ENCODE measurements at regions not wholly inside any gene's neighbourhood (a gene's known extent, or its start where the extent isn't known, plus 50 kb on each side); places are given as distances from the start of the nearest gene placed in this dataset.

DNA sequence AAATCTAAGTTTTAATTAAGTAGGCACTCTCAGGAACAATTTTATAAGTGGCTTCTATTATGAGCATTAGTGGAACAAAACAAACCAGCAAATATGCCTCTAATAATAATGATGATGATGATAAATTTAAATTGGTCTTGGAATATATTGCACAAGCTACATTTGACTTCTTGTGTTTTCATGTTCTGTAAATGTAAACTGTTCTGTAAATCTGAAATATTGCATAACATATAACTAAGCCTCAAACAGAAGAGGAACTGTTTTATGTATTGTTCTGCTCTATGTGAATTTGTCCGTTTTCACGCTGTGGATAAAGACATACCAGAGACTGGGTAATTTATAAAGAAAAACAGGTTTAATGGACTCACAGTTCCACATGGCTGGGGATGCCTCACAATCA, 625.2 kb upstream of the CELF2 start:
- no peak overlapping the region for H3K27ac Mint-ChIP-seq

GRCh38 chr10:10394933-10395658, 622.6 kb upstream of the CELF2 start:
- Mint-ChIP-seq H3K27ac (no peak overlapping the region), H3K9me3 (no peaks in the 10 kb centered on the region), H3K36me3 (no peaks in the 10 kb centered on the region), H3K4me3 (no peak overlapping the region), H3K27me3 (ENCODE audit: low read depth in 2 of 2) (peaks cover 0 to 8% of the 10 kb centered on the region in 2 donors), H3K4me1 (no peaks in the 10 kb centered on the region)
- H3K27me3 ChIP-seq (ENCODE audit: control insufficient read depth, insufficient read depth, low read length): no peaks in the 10 kb centered on the region
- no peaks in the 10 kb centered on the region for H3K4me1 ChIP-seq (ENCODE audit: control insufficient read depth, insufficient read depth, low read length)
- no peaks in the 10 kb centered on the region for H3K36me3 ChIP-seq (ENCODE audit: control insufficient read depth, insufficient read depth, low read length)
- ATAC-seq (no peak), DNase-seq (no peak)
- no peaks in the 10 kb centered on the region for H3K9me3 ChIP-seq (ENCODE audit: control insufficient read depth, insufficient read depth, low read length)
- no peak overlapping the region for H3K4me3 ChIP-seq (ENCODE audit: low read length)
- 93% methylated on average over 3 of the region's 4 CpGs for WGBS (ENCODE audit: insufficient coverage)
- intact Hi-C loops (cut with micrococcal nuclease): no loop called here
- H3K27ac ChIP-seq (ENCODE audit: low read length): no peak overlapping the region
- TF ChIP-seq, protein P1, sequence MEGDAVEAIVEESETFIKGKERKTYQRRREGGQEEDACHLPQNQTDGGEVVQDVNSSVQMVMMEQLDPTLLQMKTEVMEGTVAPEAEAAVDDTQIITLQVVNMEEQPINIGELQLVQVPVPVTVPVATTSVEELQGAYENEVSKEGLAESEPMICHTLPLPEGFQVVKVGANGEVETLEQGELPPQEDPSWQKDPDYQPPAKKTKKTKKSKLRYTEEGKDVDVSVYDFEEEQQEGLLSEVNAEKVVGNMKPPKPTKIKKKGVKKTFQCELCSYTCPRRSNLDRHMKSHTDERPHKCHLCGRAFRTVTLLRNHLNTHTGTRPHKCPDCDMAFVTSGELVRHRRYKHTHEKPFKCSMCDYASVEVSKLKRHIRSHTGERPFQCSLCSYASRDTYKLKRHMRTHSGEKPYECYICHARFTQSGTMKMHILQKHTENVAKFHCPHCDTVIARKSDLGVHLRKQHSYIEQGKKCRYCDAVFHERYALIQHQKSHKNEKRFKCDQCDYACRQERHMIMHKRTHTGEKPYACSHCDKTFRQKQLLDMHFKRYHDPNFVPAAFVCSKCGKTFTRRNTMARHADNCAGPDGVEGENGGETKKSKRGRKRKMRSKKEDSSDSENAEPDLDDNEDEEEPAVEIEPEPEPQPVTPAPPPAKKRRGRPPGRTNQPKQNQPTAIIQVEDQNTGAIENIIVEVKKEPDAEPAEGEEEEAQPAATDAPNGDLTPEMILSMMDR (IDR thresholded peaks at IDR 0.05): no peak

More for the DNA sequence above, 625.2 kb upstream of the CELF2 start:
- Mint-ChIP-seq H3K27me3 (ENCODE audit: low read depth in 2 of 2) (peaks cover 0 to 8% of the 10 kb centered on the region in 2 donors), H3K4me1 (no peaks in the 10 kb centered on the region), H3K9me3 (no peaks in the 10 kb centered on the region), H3K4me3 (no peak overlapping the region), H3K36me3 (no peaks in the 10 kb centered on the region)
- Histone ChIP-seq H3K27me3 (ENCODE audit: control insufficient read depth, insufficient read depth, low read length) (no peaks in the 10 kb centered on the region), H3K4me3 (ENCODE audit: low read length) (no peak overlapping the region), H3K36me3 (ENCODE audit: control insufficient read depth, insufficient read depth, low read length) (no peaks in the 10 kb centered on the region), H3K9me3 (ENCODE audit: control insufficient read depth, insufficient read depth, low read length) (no peaks in the 10 kb centered on the region), H3K27ac (ENCODE audit: low read length) (no peak overlapping the region), H3K4me1 (ENCODE audit: control insufficient read depth, insufficient read depth, low read length) (no peaks in the 10 kb centered on the region)
- intact Hi-C loops (cut with micrococcal nuclease): no loop called here
- TF ChIP-seq, protein P1 (IDR thresholded peaks at IDR 0.05): no peak
- DNase-seq (no peak), ATAC-seq (no peak)
- 67% methylated on average over 2 of the region's 2 CpGs for WGBS (ENCODE audit: insufficient coverage)

DNA sequence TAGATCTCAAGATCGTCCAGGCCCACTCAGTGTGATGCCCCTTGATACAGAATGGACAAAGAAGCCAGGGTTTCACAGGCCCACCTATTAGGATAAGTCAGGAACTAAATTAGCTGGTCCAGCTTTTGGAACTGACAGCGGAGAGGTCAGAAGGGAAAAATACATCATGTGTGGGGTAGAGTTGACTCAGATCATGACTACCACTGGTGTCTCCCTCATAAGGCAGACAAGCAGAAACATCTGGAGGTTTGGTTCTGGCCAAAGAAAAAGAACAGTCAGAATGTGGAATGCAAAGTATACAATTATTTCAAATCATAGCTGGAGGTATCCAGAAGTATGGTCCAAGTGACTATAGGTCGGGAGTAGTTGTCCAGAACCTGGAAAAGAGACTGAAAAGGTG, 621.1 kb upstream of the CELF2 start:
- H3K9me3 Mint-ChIP-seq: no peaks in the 10 kb centered on the region
- H3K27ac Mint-ChIP-seq: no peak overlapping the region
- intact Hi-C loops (cut with micrococcal nuclease): no loop called here
- Histone ChIP-seq H3K36me3 (ENCODE audit: control insufficient read depth, insufficient read depth, low read length) (no peaks in the 10 kb centered on the region), H3K27me3 (ENCODE audit: control insufficient read depth, insufficient read depth, low read length) (no peaks in the 10 kb centered on the region), H3K4me3 (ENCODE audit: low read length) (no peak overlapping the region), H3K4me1 (ENCODE audit: control insufficient read depth, insufficient read depth, low read length) (no peaks in the 10 kb centered on the region), H3K27ac (ENCODE audit: low read length) (no peak overlapping the region), H3K9me3 (ENCODE audit: control insufficient read depth, insufficient read depth, low read length) (no peaks in the 10 kb centered on the region)
- H3K27me3 Mint-ChIP-seq (ENCODE audit: low read depth in 2 of 2): peaks cover 0 to 8% of the 10 kb centered on the region in 2 donors
- H3K4me3 Mint-ChIP-seq: no peak overlapping the region
- TF ChIP-seq, protein P1 (IDR thresholded peaks at IDR 0.05): no peak
- no peaks in the 10 kb centered on the region for H3K4me1 Mint-ChIP-seq
- 77% methylated on average over 3 of the region's 3 CpGs for WGBS (ENCODE audit: insufficient coverage)
- H3K36me3 Mint-ChIP-seq: no peaks in the 10 kb centered on the region
- no peak for ATAC-seq
- DNase-seq: no peak

GRCh38 chr10:10397906-10398305, 619.8 kb upstream of the CELF2 start:
- Mint-ChIP-seq H3K9me3 (no peaks in the 10 kb centered on the region), H3K27me3 (ENCODE audit: low read depth in 2 of 2) (peaks cover 0 to 8% of the 10 kb centered on the region in 2 donors), H3K36me3 (no peaks in the 10 kb centered on the region), H3K27ac (no peak overlapping the region), H3K4me1 (no peaks in the 10 kb centered on the region), H3K4me3 (no peak overlapping the region)
- Histone ChIP-seq H3K36me3 (ENCODE audit: control insufficient read depth, insufficient read depth, low read length) (no peaks in the 10 kb centered on the region), H3K9me3 (ENCODE audit: control insufficient read depth, insufficient read depth, low read length) (no peaks in the 10 kb centered on the region), H3K27ac (ENCODE audit: low read length) (no peak overlapping the region), H3K4me1 (ENCODE audit: control insufficient read depth, insufficient read depth, low read length) (no peaks in the 10 kb centered on the region), H3K4me3 (ENCODE audit: low read length) (no peak overlapping the region), H3K27me3 (ENCODE audit: control insufficient read depth, insufficient read depth, low read length) (no peaks in the 10 kb centered on the region)
- DNase-seq (no peak), ATAC-seq (no peak)
- TF ChIP-seq, protein P1 (IDR thresholded peaks at IDR 0.05): no peak
- intact Hi-C loops (cut with micrococcal nuclease): no loop called here
